HG02973 (cell line): ENCODE measurements at regions not wholly inside any gene's neighbourhood (a gene's known extent, or its start where the extent isn't known, plus 50 kb on each side); places are given as distances from the start of the nearest gene placed in this dataset.

Experiments used
- ATAC-seq: cut with Tn5 transposase; IDR thresholded peaks from one replicate; pipeline ENCODE4 v1.9.1; 2021; ENCODE audit warnings: moderate library complexity; ENCODE audit not compliant: unreplicated experiment

GRCh38 chr6:44630125-44631028 is 242.9 kb downstream of the CDC5L start:
- ATAC-seq = no peak

- no peak for ATAC-seq
Observed at GRCh38 chr6:44631968-44632367, 244.5 kb downstream of the CDC5L start.

GRCh38 chr6:44634321-44634720 is 246.8 kb downstream of the CDC5L start:
- ATAC-seq = no peak

- ATAC-seq = no peak
Observed at GRCh38 chr6:44635486-44635885, 248.0 kb downstream of the CDC5L start.

- ATAC-seq = no peak
Observed at GRCh38 chr6:44636561-44637248, 249.2 kb downstream of the CDC5L start.

- no peak for ATAC-seq
Observed at GRCh38 chr6:44641344-44642031, 254.0 kb downstream of the CDC5L start.

GRCh38 chr6:44642349-44642748 is 254.8 kb downstream of the CDC5L start:
- ATAC-seq = no peak

- ATAC-seq = no peak
Observed at GRCh38 chr6:44642870-44643522, 255.5 kb downstream of the CDC5L start.

GRCh38 chr6:44645276-44645675 is 257.8 kb downstream of the CDC5L start:
- no peak for ATAC-seq

- no peak for ATAC-seq
Observed at GRCh38 chr6:44646355-44646754, 258.8 kb downstream of the CDC5L start.

GRCh38 chr6:44649365-44650025 is 262.0 kb downstream of the CDC5L start:
- no peak for ATAC-seq

- ATAC-seq = no peak
Observed at GRCh38 chr6:44650495-44650894, 263.0 kb downstream of the CDC5L start.

GRCh38 chr6:44650947-44651346 is 263.4 kb downstream of the CDC5L start:
- no peak for ATAC-seq

- ATAC-seq = no peak
Observed at GRCh38 chr6:44651604-44652003, 264.1 kb downstream of the CDC5L start.

GRCh38 chr6:44652547-44652946 is 265.0 kb downstream of the CDC5L start:
- no peak for ATAC-seq

GRCh38 chr6:44653091-44653490 is 265.6 kb downstream of the CDC5L start:
- no peak for ATAC-seq

GRCh38 chr6:44653761-44654218 is 266.3 kb downstream of the CDC5L start:
- ATAC-seq = no peak

GRCh38 chr6:44655412-44656342 is 268.2 kb downstream of the CDC5L start:
- ATAC-seq = no peak

GRCh38 chr6:44656691-44657090 is 269.2 kb downstream of the CDC5L start:
- ATAC-seq = no peak
